ENCODE measurements at regions not wholly inside any gene's neighbourhood (a gene's known extent, or its start where the extent isn't known, plus 50 kb on each side); places are given as distances from the start of the nearest gene placed in this dataset.

- DNase-seq (ENCODE audit: low read depth) = peak; percentile 11
These were observed 59.1 kb upstream of the BOD1L2 start for GRCh38 chr18:57087644-57088376.

- DNase-seq (ENCODE audit: low read depth) = no peak
These were observed 58.0 kb upstream of the BOD1L2 start for GRCh38 chr18:57088883-57089282.

- DNase-seq (ENCODE audit: low read depth) = no peak
These were observed 57.2 kb upstream of the BOD1L2 start for GRCh38 chr18:57089702-57090101.

GRCh38 chr18:57091231-57091630 is 55.7 kb upstream of the BOD1L2 start:
- no peak for DNase-seq (ENCODE audit: low read depth)

GRCh38 chr18:57094175-57094574 is 52.7 kb upstream of the BOD1L2 start:
- no peak for DNase-seq (ENCODE audit: low read depth)

- DNase-seq (ENCODE audit: low read depth) = no peak
These were observed 51.0 kb upstream of the BOD1L2 start for GRCh38 chr18:57095884-57096283.

Measured in ELR (cell line).